ENCODE measurements at regions not wholly inside any gene's neighbourhood (a gene's known extent, or its start where the extent isn't known, plus 50 kb on each side); places are given as distances from the start of the nearest gene placed in this dataset.

DNA sequence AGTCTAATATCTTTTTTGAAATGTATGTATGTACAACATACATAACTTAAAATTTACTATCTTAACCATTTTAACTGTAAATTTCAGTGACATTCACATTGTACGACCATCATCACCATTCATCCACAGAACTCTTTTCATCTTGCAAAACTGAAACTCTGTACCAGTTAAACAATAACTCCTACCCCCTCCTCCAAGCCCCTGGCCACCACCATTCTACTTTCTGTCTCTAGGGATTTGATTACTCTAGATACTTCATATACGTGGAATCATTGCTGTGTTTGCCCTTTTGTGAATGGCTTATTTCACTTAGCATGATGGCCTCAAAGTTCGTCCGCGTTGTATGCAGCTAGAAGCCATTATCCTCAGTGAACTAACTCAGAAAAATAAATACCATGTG, 217.0 kb downstream of the METTL4 start:
- TF ChIP-seq POLR2A (IDR thresholded peaks at IDR 0.05; ENCODE audit: low read depth, low read length) (no peak), POLR2AphosphoS5 (IDR thresholded peaks at IDR 0.05; ENCODE audit: low read depth, low read length) (no peak), SPI1 (IDR thresholded peaks at IDR 0.05; ENCODE audit: low read depth, low read length) (no peak), TAF1 (IDR thresholded peaks at IDR 0.05; ENCODE audit: low read depth, low read length) (no peak), PAX5 (IDR thresholded peaks at IDR 0.05; ENCODE audit: insufficient read depth, low read length, severe bottlenecking) (no peak), POU2F2 (IDR thresholded peaks at IDR 0.05; ENCODE audit: low read depth, low read length) (no peak)

All from GM12891 (cell line).